Endometrium (tissue), 2 donors: ENCODE measurements at regions not wholly inside any gene's neighbourhood (a gene's known extent, or its start where the extent isn't known, plus 50 kb on each side); places are given as distances from the start of the nearest gene placed in this dataset.
"Not testable (repeated sequence)": the region's sequence is repeated elsewhere in the genome, so short reads cannot be mapped to it uniquely, and the experiment has no call there.

ENCODE experiments used
- FAIRE-seq: peaks from 2 replicates; lab custom pipeline; 2012; peaks lifted over from hg19 to GRCh38; lab: Jason Lieb, UNC
- donor health status: control.
- donor health status: control.

GRCh38 chr10:65042496-65042895 lies 1521.3 kb downstream of the REEP3 start:
- FAIRE-seq = no peak

- FAIRE-seq = no peak
Measured at GRCh38 chr10:65046831-65047230, 1525.6 kb downstream of the REEP3 start.

GRCh38 chr10:65052111-65052510 lies 1530.9 kb downstream of the REEP3 start:
- FAIRE-seq = not testable (repeated sequence)

GRCh38 chr10:65053397-65053796 lies 1532.2 kb downstream of the REEP3 start:
- FAIRE-seq = not testable (repeated sequence)

- FAIRE-seq = not testable (repeated sequence)
Measured at GRCh38 chr10:65053831-65054351, 1532.7 kb downstream of the REEP3 start.

- FAIRE-seq = not testable (repeated sequence)
Measured at GRCh38 chr10:65054701-65055100, 1533.5 kb downstream of the REEP3 start.

GRCh38 chr10:65065278-65065677 lies 1544.1 kb downstream of the REEP3 start:
- FAIRE-seq = no peak

- FAIRE-seq = no peak
Measured at GRCh38 chr10:65083222-65083621, 1562.0 kb downstream of the REEP3 start.

- no peak for FAIRE-seq
Measured at GRCh38 chr10:65090991-65091390, 1569.8 kb downstream of the REEP3 start.

GRCh38 chr10:65100146-65100545 lies 1578.9 kb downstream of the REEP3 start:
- FAIRE-seq = no peak

- not testable (repeated sequence) for FAIRE-seq
Measured at GRCh38 chr10:65100881-65101280, 1579.7 kb downstream of the REEP3 start.

GRCh38 chr10:65110009-65110408 lies 1588.8 kb downstream of the REEP3 start:
- FAIRE-seq = no peak

- not testable (repeated sequence) for FAIRE-seq
Measured at GRCh38 chr10:65111059-65111458, 1589.9 kb downstream of the REEP3 start.

- FAIRE-seq = no peak
Measured at GRCh38 chr10:65112573-65112972, 1591.4 kb downstream of the REEP3 start.

GRCh38 chr10:65123120-65123519 lies 1601.9 kb downstream of the REEP3 start:
- no peak for FAIRE-seq

GRCh38 chr10:65125212-65125611 lies 1604.0 kb downstream of the REEP3 start:
- FAIRE-seq = no peak

- FAIRE-seq = no peak
Measured at GRCh38 chr10:65126288-65126687, 1605.1 kb downstream of the REEP3 start.

GRCh38 chr10:65128277-65128676 lies 1607.1 kb downstream of the REEP3 start:
- FAIRE-seq = no peak

- no peak for FAIRE-seq
Measured at GRCh38 chr10:65130162-65130758, 1609.1 kb downstream of the REEP3 start.

GRCh38 chr10:65133652-65134051 lies 1612.5 kb downstream of the REEP3 start:
- FAIRE-seq = no peak

- no peak for FAIRE-seq
Measured at GRCh38 chr10:65135508-65135907, 1614.3 kb downstream of the REEP3 start.

GRCh38 chr10:65142641-65143435 lies 1621.6 kb downstream of the REEP3 start:
- no peak for FAIRE-seq

- no peak for FAIRE-seq
Measured at GRCh38 chr10:65143723-65144122, 1622.5 kb downstream of the REEP3 start.
